ENCODE measurements at regions not wholly inside any gene's neighbourhood (a gene's known extent, or its start where the extent isn't known, plus 50 kb on each side); places are given as distances from the start of the nearest gene placed in this dataset.

GRCh38 chr6:155747491-155747890, 291.9 kb upstream of the NOX3 start:
- WGBS = 79% methylated on average over 3 of the region's 3 CpGs

GRCh38 chr6:155740781-155741399, 285.3 kb upstream of the NOX3 start:
- Histone ChIP-seq H3K36me3 (no peaks in the 10 kb centered on the region), H3K9me3 (no peaks in the 10 kb centered on the region), H3K4me1 (replicated peaks) (no peaks in the 10 kb centered on the region), H3K27me3 (replicated peaks; ENCODE audit: insufficient read depth) (no peaks in the 10 kb centered on the region), H3K4me3 (no peak overlapping the region), H3K27ac (no peak overlapping the region)
- intact Hi-C loops (cut with DNase I) = no loop called here
- TF ChIP-seq POLR2A (IDR thresholded peaks at IDR 0.05) (no peak), POLR2AphosphoS5 (IDR thresholded peaks at IDR 0.05) (no peak), CTCF (IDR thresholded peaks at IDR 0.05) (no peak)
- 45% methylated on average over 1 of the region's 1 CpG for WGBS
- DNase-seq (ENCODE audit: low spot score) = no peak

More at GRCh38 chr6:155747491-155747890, 291.9 kb upstream of the NOX3 start:
- TF ChIP-seq CTCF (IDR thresholded peaks at IDR 0.05) (no peak), POLR2AphosphoS5 (IDR thresholded peaks at IDR 0.05) (no peak), POLR2A (IDR thresholded peaks at IDR 0.05) (no peak)
- no peaks in the 10 kb centered on the region for H3K9me3 ChIP-seq
- intact Hi-C loops (cut with DNase I) = no loop called here
- no peaks in the 10 kb centered on the region for H3K27me3 ChIP-seq (replicated peaks; ENCODE audit: insufficient read depth)
- no peak for DNase-seq (ENCODE audit: low spot score)
- H3K36me3 ChIP-seq = no peaks in the 10 kb centered on the region
- H3K4me3 ChIP-seq = no peak overlapping the region
- H3K4me1 ChIP-seq (replicated peaks) = no peaks in the 10 kb centered on the region
- no peak overlapping the region for H3K27ac ChIP-seq

GRCh38 chr6:155738602-155739105, 283.0 kb upstream of the NOX3 start:
- Histone ChIP-seq H3K36me3 (no peaks in the 10 kb centered on the region), H3K9me3 (no peaks in the 10 kb centered on the region), H3K4me3 (no peak overlapping the region), H3K27me3 (replicated peaks; ENCODE audit: insufficient read depth) (no peaks in the 10 kb centered on the region), H3K27ac (no peak overlapping the region), H3K4me1 (replicated peaks) (no peaks in the 10 kb centered on the region)
- TF ChIP-seq POLR2AphosphoS5 (IDR thresholded peaks at IDR 0.05) (no peak), CTCF (IDR thresholded peaks at IDR 0.05) (no peak), POLR2A (IDR thresholded peaks at IDR 0.05) (no peak)
- no peak for DNase-seq (ENCODE audit: low spot score)
- intact Hi-C loops (cut with DNase I) = no loop called here
- 96% methylated on average over 3 of the region's 3 CpGs for WGBS

- H3K27me3 ChIP-seq (replicated peaks; ENCODE audit: insufficient read depth) = no peaks in the 10 kb centered on the region
- DNase-seq (ENCODE audit: low spot score) = no peak
- H3K36me3 ChIP-seq = no peaks in the 10 kb centered on the region
- intact Hi-C loops (cut with DNase I) = no loop called here
- H3K9me3 ChIP-seq = no peaks in the 10 kb centered on the region
- WGBS = 81% methylated on average over 1 of the region's 1 CpG
- no peak overlapping the region for H3K4me3 ChIP-seq
- no peaks in the 10 kb centered on the region for H3K4me1 ChIP-seq (replicated peaks)
- TF ChIP-seq POLR2A (IDR thresholded peaks at IDR 0.05) (no peak), CTCF (IDR thresholded peaks at IDR 0.05) (no peak), POLR2AphosphoS5 (IDR thresholded peaks at IDR 0.05) (no peak)
- H3K27ac ChIP-seq = no peak overlapping the region
Observed at GRCh38 chr6:155717374-155717773, 261.7 kb upstream of the NOX3 start.

- TF ChIP-seq CTCF (IDR thresholded peaks at IDR 0.05) (no peak), POLR2AphosphoS5 (IDR thresholded peaks at IDR 0.05) (no peak), POLR2A (IDR thresholded peaks at IDR 0.05) (no peak)
- H3K4me1 ChIP-seq (replicated peaks) = no peaks in the 10 kb centered on the region
- intact Hi-C loops (cut with DNase I) = no loop called here
- no peaks in the 10 kb centered on the region for H3K27me3 ChIP-seq (replicated peaks; ENCODE audit: insufficient read depth)
- H3K4me3 ChIP-seq = no peak overlapping the region
- no peaks in the 10 kb centered on the region for H3K9me3 ChIP-seq
- H3K36me3 ChIP-seq = no peaks in the 10 kb centered on the region
- no peak overlapping the region for H3K27ac ChIP-seq
- no peak for DNase-seq (ENCODE audit: low spot score)
- WGBS = 57% methylated on average over 2 of the region's 2 CpGs
Observed at GRCh38 chr6:155710704-155711103, 255.1 kb upstream of the NOX3 start.

Measured in prostate gland (tissue), 2 donors.